Endothelial cell of umbilical vein (primary cell): ENCODE measurements at regions not wholly inside any gene's neighbourhood (a gene's known extent, or its start where the extent isn't known, plus 50 kb on each side); places are given as distances from the start of the nearest gene placed in this dataset.

Source experiments
- EZH2 ChIP-seq: IDR thresholded peaks from 2 replicates; pipeline ENCODE4 v1.6.1; 2012; ENCODE audit warnings: borderline replicate concordance, low read depth, mild to moderate bottlenecking, moderate library complexity, low read length, inconsistent platforms; ENCODE audit not compliant: severe bottlenecking
- POLR2A ChIP-seq: IDR thresholded peaks from 2 replicates; pipeline ENCODE4 v1.6.1; 2012; ENCODE audit warnings: low read depth, mild to moderate bottlenecking, control low read depth, low read length
- POLR2AphosphoS5 ChIP-seq: IDR thresholded peaks from 2 replicates; pipeline ENCODE4 v1.6.1; 2012; ENCODE audit warnings: low read depth, mild to moderate bottlenecking, control low read depth, low read length, moderate library complexity; ENCODE audit not compliant: insufficient read depth
- TF ChIP-seq, protein P1 (sequence below), 2 donors: IDR thresholded peaks; 1 replicate in 1 of 2; 2 replicates in 1 of 2; pipeline ENCODE4 v1.5.1; 2011; ENCODE audit warnings: low read length in 2 of 2, mild to moderate bottlenecking in 2 of 2, moderate library complexity in 2 of 2, control low read depth in 1 of 2, inconsistent platforms in 1 of 2, low read depth in 1 of 2; ENCODE audit not compliant: insufficient read depth in 1 of 2; ENCODE audit errors: extremely low read depth in 1 of 2

GRCh38 chr2:6497048-6497447, 368.7 kb downstream of the CMPK2 start:
- TF ChIP-seq EZH2 (no peak), POLR2A (no peak), POLR2AphosphoS5 (no peak)
- TF ChIP-seq, protein P1, sequence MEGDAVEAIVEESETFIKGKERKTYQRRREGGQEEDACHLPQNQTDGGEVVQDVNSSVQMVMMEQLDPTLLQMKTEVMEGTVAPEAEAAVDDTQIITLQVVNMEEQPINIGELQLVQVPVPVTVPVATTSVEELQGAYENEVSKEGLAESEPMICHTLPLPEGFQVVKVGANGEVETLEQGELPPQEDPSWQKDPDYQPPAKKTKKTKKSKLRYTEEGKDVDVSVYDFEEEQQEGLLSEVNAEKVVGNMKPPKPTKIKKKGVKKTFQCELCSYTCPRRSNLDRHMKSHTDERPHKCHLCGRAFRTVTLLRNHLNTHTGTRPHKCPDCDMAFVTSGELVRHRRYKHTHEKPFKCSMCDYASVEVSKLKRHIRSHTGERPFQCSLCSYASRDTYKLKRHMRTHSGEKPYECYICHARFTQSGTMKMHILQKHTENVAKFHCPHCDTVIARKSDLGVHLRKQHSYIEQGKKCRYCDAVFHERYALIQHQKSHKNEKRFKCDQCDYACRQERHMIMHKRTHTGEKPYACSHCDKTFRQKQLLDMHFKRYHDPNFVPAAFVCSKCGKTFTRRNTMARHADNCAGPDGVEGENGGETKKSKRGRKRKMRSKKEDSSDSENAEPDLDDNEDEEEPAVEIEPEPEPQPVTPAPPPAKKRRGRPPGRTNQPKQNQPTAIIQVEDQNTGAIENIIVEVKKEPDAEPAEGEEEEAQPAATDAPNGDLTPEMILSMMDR (IDR thresholded peaks at IDR 0.05; ENCODE audit: extremely low read depth in 1 of 2, insufficient read depth in 1 of 2, low read depth in 1 of 2, low read length in 2 of 2), result no peak
